MCF 10A (cell line): ENCODE measurements at regions not wholly inside any gene's neighbourhood (a gene's known extent, or its start where the extent isn't known, plus 50 kb on each side); places are given as distances from the start of the nearest gene placed in this dataset.
A peak's percentile ranks its signal among the peaks of the same experiment; 100 is the strongest.

Experiments used
- BruUV-seq: library from RNA; stranded (reverse); fragments of 400-500 nt; replicated peaks from 2 replicates; lab custom pipeline; 2021; lab: Mats Ljungman, UMichigan
- CTCF ChIA-PET: fragments of 300-600 bp; sonication (Branson Sonifier 250); formaldehyde crosslinking; extraction: SDS; loops from one replicate; lab custom pipeline; 2021; ENCODE audit warnings: antibody characterized with exemption, inconsistent platforms; lab: Yijun Ruan, JAX
- POLR2A ChIA-PET: fragments of 300-600, 350-650 bp; sonication (Branson Sonifier 250); formaldehyde crosslinking; extraction: SDS; loops from one replicate; lab custom pipeline; 2020; ENCODE audit warnings: antibody characterized with exemption, inconsistent platforms; lab: Yijun Ruan, JAX
- DNase-seq: peaks from one replicate; pipeline ENCODE4 v3.0.0-alpha.2; 2018; ENCODE audit not compliant: unreplicated experiment
- H3K27ac Mint-ChIP-seq: one replicate; pipeline ENCODE4 v1.8.0; 2022; ENCODE audit warnings: mild to moderate bottlenecking, low read depth, mixed read lengths; ENCODE audit not compliant: unreplicated experiment
- H3K27me3 Mint-ChIP-seq: one replicate; pipeline ENCODE4 v1.8.0; 2022; ENCODE audit warnings: mixed read lengths; ENCODE audit not compliant: insufficient read depth, unreplicated experiment
- H3K36me3 Mint-ChIP-seq: one replicate; pipeline ENCODE4 v1.8.0; 2022; ENCODE audit warnings: mild to moderate bottlenecking, moderate library complexity, mixed read lengths; ENCODE audit not compliant: insufficient read depth, unreplicated experiment
- H3K4me1 Mint-ChIP-seq: one replicate; pipeline ENCODE4 v1.8.0; 2022; ENCODE audit warnings: mixed read lengths; ENCODE audit not compliant: insufficient read depth, unreplicated experiment
- H3K4me3 Mint-ChIP-seq: one replicate; pipeline ENCODE4 v1.8.0; 2022; ENCODE audit warnings: mild to moderate bottlenecking, moderate library complexity, mixed read lengths; ENCODE audit not compliant: unreplicated experiment
- H3K9me3 Mint-ChIP-seq: one replicate; pipeline ENCODE4 v1.8.0; 2022; ENCODE audit warnings: mixed read lengths; ENCODE audit not compliant: unreplicated experiment
- intact Hi-C: fragments of 100-400 bp; cut with micrococcal nuclease; formaldehyde crosslinking; loops from 2 replicates; pipeline ENCODE4 v1.14.1; 2022
- TF ChIP-seq, protein P1 (sequence below): fragments of 200-600 bp; IDR thresholded peaks from one replicate; pipeline ENCODE4 v1.8.0; 2022; ENCODE audit warnings: antibody characterized with exemption, mild to moderate bottlenecking; ENCODE audit not compliant: unreplicated experiment

DNA sequence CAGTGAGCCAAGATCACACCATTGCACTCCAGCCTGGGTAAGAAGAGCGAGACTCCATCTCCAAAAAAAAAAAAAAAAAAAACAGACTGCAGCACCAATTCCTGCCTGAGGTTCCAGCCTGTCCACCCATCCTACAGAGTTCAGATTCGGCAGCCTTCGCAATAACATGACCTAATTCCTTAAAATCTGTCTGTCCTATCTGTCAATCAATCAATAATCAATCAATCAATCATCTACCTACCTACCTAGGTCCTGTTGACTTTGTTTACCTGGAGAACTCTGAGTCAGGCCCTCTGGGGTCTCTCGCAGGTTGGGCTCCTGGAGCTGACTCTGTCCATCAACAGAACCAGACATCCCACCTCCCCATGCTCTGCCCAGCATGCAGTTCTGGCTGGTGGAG, 236.7 kb downstream of the ENGASE start:
- TF ChIP-seq, protein P1, sequence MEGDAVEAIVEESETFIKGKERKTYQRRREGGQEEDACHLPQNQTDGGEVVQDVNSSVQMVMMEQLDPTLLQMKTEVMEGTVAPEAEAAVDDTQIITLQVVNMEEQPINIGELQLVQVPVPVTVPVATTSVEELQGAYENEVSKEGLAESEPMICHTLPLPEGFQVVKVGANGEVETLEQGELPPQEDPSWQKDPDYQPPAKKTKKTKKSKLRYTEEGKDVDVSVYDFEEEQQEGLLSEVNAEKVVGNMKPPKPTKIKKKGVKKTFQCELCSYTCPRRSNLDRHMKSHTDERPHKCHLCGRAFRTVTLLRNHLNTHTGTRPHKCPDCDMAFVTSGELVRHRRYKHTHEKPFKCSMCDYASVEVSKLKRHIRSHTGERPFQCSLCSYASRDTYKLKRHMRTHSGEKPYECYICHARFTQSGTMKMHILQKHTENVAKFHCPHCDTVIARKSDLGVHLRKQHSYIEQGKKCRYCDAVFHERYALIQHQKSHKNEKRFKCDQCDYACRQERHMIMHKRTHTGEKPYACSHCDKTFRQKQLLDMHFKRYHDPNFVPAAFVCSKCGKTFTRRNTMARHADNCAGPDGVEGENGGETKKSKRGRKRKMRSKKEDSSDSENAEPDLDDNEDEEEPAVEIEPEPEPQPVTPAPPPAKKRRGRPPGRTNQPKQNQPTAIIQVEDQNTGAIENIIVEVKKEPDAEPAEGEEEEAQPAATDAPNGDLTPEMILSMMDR: no peak
- H3K27me3 Mint-ChIP-seq: peaks cover 94% of the 10 kb centered on the region
- no peak for DNase-seq
- no peak overlapping the region for H3K4me3 Mint-ChIP-seq
- POLR2A ChIA-PET: no interaction called here
- BruUV-seq: no TSS peak
- no peak overlapping the region for H3K27ac Mint-ChIP-seq
- intact Hi-C loops: no loop called here
- CTCF ChIA-PET: interaction anchor here (0.6 kb wide), 1 partner anchor 15 kb away, joined by 3 read pairs; no protein-coding TSS in a partner anchor
- H3K4me1 Mint-ChIP-seq: no peaks in the 10 kb centered on the region
- no peaks in the 10 kb centered on the region for H3K36me3 Mint-ChIP-seq
- no peaks in the 10 kb centered on the region for H3K9me3 Mint-ChIP-seq

DNA sequence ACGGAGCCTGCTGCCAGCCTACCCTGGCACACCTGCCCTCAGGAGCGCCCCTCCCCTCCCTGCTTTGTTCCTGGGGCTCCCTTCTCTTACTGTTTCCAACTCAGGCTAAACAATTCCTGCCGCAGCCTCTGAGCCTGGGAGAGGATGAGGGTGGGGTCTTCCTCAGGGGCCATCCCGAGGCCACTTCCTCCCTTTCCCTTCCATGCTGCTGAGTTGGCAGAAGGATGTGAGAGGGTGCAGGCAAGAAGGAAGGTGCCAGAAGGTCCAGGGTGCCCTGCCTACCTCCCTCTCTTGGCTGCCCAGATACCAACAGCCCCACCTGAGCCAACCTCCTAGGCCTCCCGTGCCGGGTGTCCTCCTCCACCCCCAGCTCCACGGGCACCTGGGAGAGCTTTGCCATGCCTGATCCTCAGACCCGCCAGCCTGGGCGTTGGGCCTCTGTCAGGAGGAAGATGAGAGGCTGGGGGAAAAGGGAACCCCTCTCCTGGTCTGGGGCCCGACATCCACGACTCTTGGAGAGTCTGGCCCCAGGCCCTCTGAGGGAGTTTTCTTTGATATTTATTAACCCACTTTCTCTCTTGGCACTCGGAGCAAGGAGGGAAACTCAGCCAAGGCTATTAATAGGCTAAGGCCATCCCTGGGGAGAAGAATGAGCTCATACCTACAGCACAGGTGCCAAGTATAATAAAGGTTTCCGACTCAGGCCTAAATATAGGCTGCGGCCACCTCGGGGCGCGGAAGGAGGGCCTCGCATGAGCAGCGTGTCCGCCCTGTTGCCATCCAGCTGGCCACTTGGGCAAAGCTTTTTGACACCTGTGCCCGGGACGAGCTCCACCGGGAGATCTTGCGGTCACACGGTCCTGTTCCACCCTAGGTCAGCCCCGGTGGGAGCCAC, 232.0 kb downstream of the ENGASE start:
- Mint-ChIP-seq H3K4me3 (no peak overlapping the region), H3K9me3 (no peaks in the 10 kb centered on the region), H3K27me3 (peaks cover 93% of the 10 kb centered on the region), H3K27ac (no peak overlapping the region), H3K4me1 (no peaks in the 10 kb centered on the region), H3K36me3 (no peaks in the 10 kb centered on the region)
- CTCF ChIA-PET: interaction anchor here (0.5 to 1.3 kb wide), 3 partner anchors 84 to 94 kb away, joined by 3 to 4 read pairs (median 3); no protein-coding TSS in a partner anchor
- TF ChIP-seq, protein P1: no peak
- intact Hi-C loops: no loop called here
- peak; percentile 52 for DNase-seq
- no TSS peak for BruUV-seq
- POLR2A ChIA-PET: no interaction called here

DNA sequence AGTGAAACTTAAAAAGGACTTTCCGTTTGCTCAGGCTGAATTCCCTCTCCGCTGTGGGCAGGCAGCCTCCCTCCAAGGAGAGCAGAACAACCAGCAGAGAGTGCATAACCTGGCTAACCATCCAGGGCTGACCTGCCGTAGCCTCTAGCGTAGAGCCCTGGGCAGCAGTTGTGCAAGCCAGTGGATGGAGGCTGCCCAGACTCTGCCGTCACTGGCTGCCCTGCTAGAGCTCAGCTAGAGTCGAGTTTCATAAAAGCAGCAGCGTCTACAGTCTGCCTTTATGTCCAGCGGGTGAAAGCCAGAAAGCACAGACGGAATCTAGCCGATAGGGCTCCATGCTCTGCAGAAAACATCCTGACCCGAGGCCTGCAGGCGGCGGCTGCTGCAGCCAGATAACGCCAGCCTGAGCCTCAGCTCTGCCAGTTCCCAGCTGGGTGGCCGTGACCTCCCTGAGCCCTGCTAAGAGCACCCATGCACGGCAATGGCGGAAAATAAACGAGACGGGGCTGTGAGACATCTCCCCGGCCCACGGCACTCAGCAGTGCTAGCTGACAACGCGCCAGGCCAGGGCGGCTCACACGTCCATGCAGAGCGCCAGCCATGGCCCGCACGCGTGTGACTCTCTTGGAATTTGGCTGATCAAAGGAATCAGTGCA, 231.3 kb downstream of the ENGASE start:
- H3K4me3 Mint-ChIP-seq: no peak overlapping the region
- H3K9me3 Mint-ChIP-seq: no peaks in the 10 kb centered on the region
- H3K27ac Mint-ChIP-seq: no peak overlapping the region
- no peaks in the 10 kb centered on the region for H3K36me3 Mint-ChIP-seq
- TF ChIP-seq, protein P1: no peak
- ChIA-PET POLR2A (no interaction called here), CTCF (no interaction called here)
- no TSS peak for BruUV-seq
- intact Hi-C loops: no loop called here
- H3K4me1 Mint-ChIP-seq: no peaks in the 10 kb centered on the region
- H3K27me3 Mint-ChIP-seq: peaks cover 91% of the 10 kb centered on the region
- DNase-seq: no peak

DNA sequence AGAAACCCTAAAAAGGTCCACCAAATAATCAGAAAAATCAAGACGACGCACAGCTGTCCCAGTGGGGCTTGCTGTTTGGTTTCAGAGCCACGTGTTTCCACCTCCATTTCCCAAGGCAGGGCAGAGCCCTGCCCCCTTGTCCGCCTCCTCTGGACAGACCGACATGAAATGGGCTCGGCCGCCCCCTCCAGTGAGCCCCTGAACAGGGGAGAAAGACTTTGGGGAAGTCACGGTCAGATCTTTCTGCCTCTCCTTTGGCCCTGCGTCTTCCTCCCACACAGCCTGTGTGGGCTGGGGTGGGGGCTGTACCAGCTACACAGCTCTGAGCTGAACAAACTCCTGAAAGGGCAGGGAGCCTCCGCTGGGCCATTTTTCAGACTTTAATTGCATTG, 230.7 kb downstream of the ENGASE start:
- no peaks in the 10 kb centered on the region for H3K36me3 Mint-ChIP-seq

More for the DNA sequence above, 230.7 kb downstream of the ENGASE start:
- ChIA-PET CTCF (no interaction called here), POLR2A (no interaction called here)
- no peak overlapping the region for H3K4me3 Mint-ChIP-seq
- no TSS peak for BruUV-seq
- DNase-seq: no peak
- H3K9me3 Mint-ChIP-seq: no peaks in the 10 kb centered on the region
- intact Hi-C loops: no loop called here
- TF ChIP-seq, protein P1: no peak
- H3K27me3 Mint-ChIP-seq: peaks cover 91% of the 10 kb centered on the region
- H3K4me1 Mint-ChIP-seq: no peaks in the 10 kb centered on the region
- H3K27ac Mint-ChIP-seq: no peak overlapping the region
